NCI-H2081 treated with DMSO at 0.1 percent for 48 hours (cell line): ENCODE measurements at regions not wholly inside any gene's neighbourhood (a gene's known extent, or its start where the extent isn't known, plus 50 kb on each side); places are given as distances from the start of the nearest gene placed in this dataset.
"Not testable (repeated sequence)": the region's sequence is repeated elsewhere in the genome, so short reads cannot be mapped to it uniquely, and the experiment has no call there.

Experiments
- DNase-seq: peaks from one replicate; lab custom pipeline; 2025; lab: John Stamatoyannopoulos, UW

GRCh38 chr1:228944296-228944695, 209.0 kb downstream of the RHOU start:
- DNase-seq = no peak

- DNase-seq = no peak
These were observed 209.7 kb downstream of the RHOU start for GRCh38 chr1:228944935-228945371.

- no peak for DNase-seq
These were observed 210.6 kb downstream of the RHOU start for GRCh38 chr1:228945885-228946284.

- DNase-seq = not testable (repeated sequence)
These were observed 214.3 kb downstream of the RHOU start for GRCh38 chr1:228949617-228950016.

GRCh38 chr1:228953207-228953606, 217.9 kb downstream of the RHOU start:
- no peak for DNase-seq

GRCh38 chr1:228953808-228954207, 218.5 kb downstream of the RHOU start:
- not testable (repeated sequence) for DNase-seq

GRCh38 chr1:228955691-228956090, 220.4 kb downstream of the RHOU start:
- no peak for DNase-seq

- no peak for DNase-seq
These were observed 221.6 kb downstream of the RHOU start for GRCh38 chr1:228956864-228957263.

GRCh38 chr1:228957535-228957934, 222.3 kb downstream of the RHOU start:
- DNase-seq = no peak

GRCh38 chr1:228958121-228958520, 222.8 kb downstream of the RHOU start:
- DNase-seq = no peak

GRCh38 chr1:228958741-228959140, 223.5 kb downstream of the RHOU start:
- no peak for DNase-seq

GRCh38 chr1:228960705-228961104, 225.4 kb downstream of the RHOU start:
- DNase-seq = no peak

GRCh38 chr1:228961511-228961910, 226.2 kb downstream of the RHOU start:
- no peak for DNase-seq

- no peak for DNase-seq
These were observed 228.5 kb downstream of the RHOU start for GRCh38 chr1:228963795-228964177.

GRCh38 chr1:228964178-228965089, 229.2 kb downstream of the RHOU start:
- no peak for DNase-seq

GRCh38 chr1:228968891-228969606, 233.8 kb downstream of the RHOU start:
- DNase-seq = no peak

GRCh38 chr1:228969953-228970800, 234.9 kb downstream of the RHOU start:
- DNase-seq = no peak

GRCh38 chr1:228972576-228972975, 237.3 kb downstream of the RHOU start:
- DNase-seq = no peak

GRCh38 chr1:228974273-228974672, 239.0 kb downstream of the RHOU start:
- no peak for DNase-seq

GRCh38 chr1:228975238-228975907, 240.1 kb downstream of the RHOU start:
- no peak for DNase-seq

GRCh38 chr1:228976316-228976715, 241.0 kb downstream of the RHOU start:
- DNase-seq = no peak

- DNase-seq = no peak
These were observed 242.0 kb downstream of the RHOU start for GRCh38 chr1:228977307-228977706.
